BLaER1 (cell line): ENCODE measurements at regions not wholly inside any gene's neighbourhood (a gene's known extent, or its start where the extent isn't known, plus 50 kb on each side); places are given as distances from the start of the nearest gene placed in this dataset.
"Not testable (repeated sequence)": the region's sequence is repeated elsewhere in the genome, so short reads cannot be mapped to it uniquely, and the experiment has no call there.

ENCODE experiments used
- H3K27ac ChIP-seq: shearing (Covaris generic); formaldehyde crosslinking; 2 replicates; pipeline ENCODE4 v1.8.1; 2022
- H3K27me3 ChIP-seq: shearing (Covaris generic); formaldehyde crosslinking; 2 replicates; pipeline ENCODE4 v1.8.1; 2022
- H3K36me3 ChIP-seq: shearing (Covaris generic); formaldehyde crosslinking; 2 replicates; pipeline ENCODE4 v1.8.1; 2022
- H3K4me1 ChIP-seq: shearing (Covaris generic); formaldehyde crosslinking; 2 replicates; pipeline ENCODE4 v1.8.1; 2022
- H3K4me2 ChIP-seq: shearing (Covaris generic); formaldehyde crosslinking; 2 replicates; pipeline ENCODE4 v1.8.1; 2022
- H3K4me3 ChIP-seq: shearing (Covaris generic); formaldehyde crosslinking; 2 replicates; pipeline ENCODE4 v1.8.1; 2022
- H3K9ac ChIP-seq: shearing (Covaris generic); formaldehyde crosslinking; 2 replicates; pipeline ENCODE4 v1.8.1; 2022
- H3K9me3 ChIP-seq: shearing (Covaris generic); formaldehyde crosslinking; 2 replicates; pipeline ENCODE4 v1.8.1; 2022
- H4K20me1 ChIP-seq: shearing (Covaris generic); formaldehyde crosslinking; 2 replicates; pipeline ENCODE4 v1.8.1; 2022
- Cebpa-rat ChIP-seq: shearing (Covaris generic); IDR thresholded peaks from 2 replicates; pipeline ENCODE4 v1.8.1; 2022

DNA sequence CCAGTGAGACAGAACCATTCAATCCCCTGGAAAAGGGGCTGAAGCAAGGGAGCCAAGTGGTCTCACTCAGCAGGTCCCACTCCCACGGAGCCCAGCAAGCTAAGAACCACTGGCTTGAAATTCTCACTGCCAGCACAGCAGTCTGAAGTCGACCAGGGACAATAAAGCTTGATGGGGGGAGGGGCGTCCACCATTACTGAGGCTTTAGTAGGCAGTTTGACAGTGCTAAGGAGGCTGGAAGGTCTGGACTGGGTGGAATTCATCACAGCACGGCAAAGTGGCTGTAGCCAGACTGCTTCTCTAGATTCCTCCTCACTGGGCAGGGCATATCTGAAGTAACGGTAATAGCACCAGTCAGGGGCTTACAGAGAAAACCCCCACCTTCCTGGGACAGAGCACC, 105.4 kb upstream of the GORAB start:
- no peak for TF ChIP-seq Cebpa-rat

DNA sequence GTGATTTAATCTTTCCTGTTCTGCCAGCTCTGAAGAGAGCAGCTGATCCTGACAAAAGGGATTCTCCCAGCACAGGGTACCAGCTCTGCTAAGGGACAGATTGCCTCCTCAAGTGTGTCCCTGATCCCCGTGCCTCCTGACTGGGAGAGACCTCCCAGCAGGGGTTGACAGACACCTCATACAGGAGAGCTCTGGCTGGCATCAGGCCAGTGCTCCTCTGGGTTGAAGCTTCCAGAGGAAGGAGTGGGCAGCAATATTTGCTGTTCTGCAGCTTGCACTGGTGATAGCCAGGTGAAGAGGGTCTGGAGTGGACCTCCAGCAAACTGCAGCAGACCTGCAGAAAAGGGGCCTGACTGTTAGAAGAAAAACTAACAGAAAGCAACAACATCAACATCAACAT, 105.0 kb upstream of the GORAB start:
- not testable (repeated sequence) for H3K4me3 ChIP-seq, H3K27ac ChIP-seq, H3K36me3 ChIP-seq, H4K20me1 ChIP-seq, H3K27me3 ChIP-seq, H3K4me1 ChIP-seq, H3K4me2 ChIP-seq, H3K9ac ChIP-seq, H3K9me3 ChIP-seq

More for the DNA sequence above, 105.4 kb upstream of the GORAB start:
- no peaks in the 10 kb centered on the region for H3K27me3 ChIP-seq
- H3K36me3 ChIP-seq, result no peaks in the 10 kb centered on the region
- H4K20me1 ChIP-seq, result no peaks in the 10 kb centered on the region
- H3K27ac ChIP-seq, result no peak overlapping the region
- H3K9ac ChIP-seq, result no peak overlapping the region
- no peak overlapping the region for H3K4me3 ChIP-seq
- H3K4me2 ChIP-seq, result no peak overlapping the region
- H3K4me1 ChIP-seq, result no peaks in the 10 kb centered on the region
- no peaks in the 10 kb centered on the region for H3K9me3 ChIP-seq

DNA sequence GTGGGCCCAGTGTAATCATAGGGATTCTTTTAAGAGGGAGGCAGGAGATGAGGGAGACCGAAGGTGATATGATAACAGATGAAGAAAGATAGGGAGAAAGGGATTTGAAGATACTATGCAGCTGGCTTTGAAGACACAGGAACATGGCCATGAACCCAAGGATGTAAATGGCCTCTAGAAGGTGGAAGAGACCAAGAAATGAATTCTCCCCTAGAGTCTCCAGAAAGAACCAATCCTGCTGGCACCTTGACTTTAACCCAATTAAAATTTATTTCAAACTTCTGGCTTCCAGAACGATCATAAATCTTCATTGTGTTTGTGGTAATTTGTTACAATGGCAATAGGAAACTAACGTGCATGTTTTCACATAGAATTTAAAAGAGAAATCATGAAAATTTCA, 95.0 kb upstream of the GORAB start:
- Histone ChIP-seq H3K4me3 (no peak overlapping the region), H3K9me3 (no peaks in the 10 kb centered on the region), H3K27ac (no peak overlapping the region), H3K27me3 (no peaks in the 10 kb centered on the region), H3K9ac (no peak overlapping the region), H4K20me1 (no peaks in the 10 kb centered on the region), H3K36me3 (no peaks in the 10 kb centered on the region), H3K4me1 (no peaks in the 10 kb centered on the region), H3K4me2 (no peak overlapping the region)
- no peak for TF ChIP-seq Cebpa-rat

DNA sequence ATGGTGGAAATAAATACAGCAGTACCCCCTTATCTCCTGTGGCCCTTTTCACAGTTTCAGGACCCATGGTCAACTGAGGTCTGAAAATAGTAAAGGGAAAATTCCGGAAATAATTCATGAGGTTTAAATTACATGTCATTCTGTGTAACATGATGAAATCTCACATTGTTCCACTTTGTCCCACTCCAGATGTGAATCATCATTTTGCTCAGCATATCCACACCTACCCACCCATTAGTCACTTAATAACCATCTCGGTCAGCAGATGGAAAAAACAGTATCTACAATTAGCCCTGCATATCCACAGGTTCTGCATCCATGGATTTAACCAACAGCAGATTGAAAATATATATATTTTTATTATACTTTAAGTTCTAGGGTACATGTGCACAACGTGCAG, 86.9 kb upstream of the GORAB start:
- H3K4me2 ChIP-seq, result no peak overlapping the region
- no peak overlapping the region for H3K4me3 ChIP-seq

DNA sequence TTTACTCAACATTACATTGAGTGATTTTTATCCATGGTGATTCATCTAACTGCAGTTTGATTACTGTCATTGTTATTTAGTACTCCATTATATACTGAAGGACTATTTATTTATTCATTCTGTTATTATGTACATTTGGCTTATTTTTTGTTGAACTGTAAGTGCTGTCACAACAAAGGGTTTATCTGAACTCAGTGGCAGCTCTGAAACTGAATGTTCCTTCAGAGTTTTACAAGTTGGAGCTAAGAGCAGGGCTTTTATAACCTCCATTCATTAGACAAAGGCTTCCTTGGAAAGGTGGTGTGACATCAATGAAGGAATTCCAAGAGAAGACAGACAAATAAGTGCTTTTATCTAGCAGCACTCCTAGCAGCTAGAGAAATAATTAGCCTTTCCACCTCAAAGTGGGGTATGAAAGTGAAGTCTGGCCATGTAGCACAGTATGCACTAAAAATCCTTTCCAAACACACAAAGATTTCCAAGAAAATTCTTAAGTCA, 83.3 kb upstream of the GORAB start:
- Histone ChIP-seq H4K20me1 (no peaks in the 10 kb centered on the region), H3K9ac (no peak overlapping the region), H3K9me3 (no peaks in the 10 kb centered on the region), H3K36me3 (no peaks in the 10 kb centered on the region), H3K27me3 (no peaks in the 10 kb centered on the region), H3K27ac (no peak overlapping the region), H3K4me3 (no peak overlapping the region), H3K4me1 (no peaks in the 10 kb centered on the region), H3K4me2 (no peak overlapping the region)
- no peak for TF ChIP-seq Cebpa-rat

More for the DNA sequence above, 86.9 kb upstream of the GORAB start:
- no peaks in the 10 kb centered on the region for H3K4me1 ChIP-seq
- H4K20me1 ChIP-seq, result no peaks in the 10 kb centered on the region
- H3K27me3 ChIP-seq, result no peaks in the 10 kb centered on the region
- H3K36me3 ChIP-seq, result no peaks in the 10 kb centered on the region
- no peaks in the 10 kb centered on the region for H3K9me3 ChIP-seq
- no peak overlapping the region for H3K27ac ChIP-seq
- TF ChIP-seq Cebpa-rat, result no peak
- no peak overlapping the region for H3K9ac ChIP-seq

DNA sequence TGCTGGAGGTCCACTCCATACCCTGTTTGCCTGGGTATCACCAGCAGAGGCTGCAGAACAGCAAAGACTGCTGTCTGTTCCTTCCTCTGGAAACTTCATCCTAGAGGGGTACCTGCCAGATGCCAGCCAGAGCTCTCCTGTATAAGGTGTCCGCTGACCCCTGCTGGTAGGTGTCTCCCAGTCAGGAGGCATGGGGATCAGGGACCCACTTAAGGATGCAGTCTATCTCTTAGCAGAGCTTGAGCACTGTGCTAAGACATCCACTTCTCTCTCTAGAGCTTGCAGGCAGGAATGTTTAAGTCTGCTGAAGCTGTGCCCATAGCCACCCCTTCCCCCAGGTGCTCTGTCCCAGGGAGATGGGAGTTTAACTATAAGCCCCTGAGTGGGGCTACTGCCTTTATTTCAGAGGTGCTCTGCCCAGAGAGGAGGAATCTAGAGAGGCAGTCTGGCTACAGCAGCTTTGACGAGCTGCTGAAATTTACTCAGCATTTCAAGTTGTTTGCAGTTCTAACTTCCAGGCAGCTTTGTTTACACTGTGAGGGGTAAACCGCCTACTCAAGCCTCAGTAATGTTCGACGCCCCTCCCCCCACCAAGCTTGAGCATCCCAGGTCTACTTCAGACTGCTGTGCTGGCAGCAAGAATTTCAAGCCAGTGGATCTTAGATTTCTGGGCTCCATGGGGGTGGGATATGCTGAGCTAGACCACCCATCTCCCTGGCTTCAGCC, 74.5 kb upstream of the GORAB start:
- H3K27me3 ChIP-seq, H3K9ac ChIP-seq, H3K27ac ChIP-seq, H3K4me3 ChIP-seq, H4K20me1 ChIP-seq, H3K9me3 ChIP-seq, H3K4me2 ChIP-seq, H3K36me3 ChIP-seq, H3K4me1 ChIP-seq: not testable (repeated sequence)

DNA sequence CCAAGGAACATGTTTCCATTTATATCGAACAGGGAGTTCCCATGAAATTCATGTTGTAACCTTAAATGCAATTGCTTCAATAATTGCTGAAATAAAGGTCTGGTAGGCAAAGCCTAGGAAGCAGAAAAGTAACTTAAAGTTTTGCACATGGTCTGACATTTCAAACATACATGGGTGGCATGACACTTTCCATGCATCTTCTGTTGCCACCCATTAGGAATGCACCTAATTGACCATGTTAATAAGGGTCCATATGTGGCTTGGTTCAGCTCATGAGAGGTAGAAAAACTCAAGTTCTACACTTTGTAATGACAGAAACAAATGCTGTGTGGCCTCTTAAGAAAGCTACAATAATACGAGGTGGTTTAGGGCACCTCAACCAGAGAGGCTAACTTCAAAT, 72.0 kb upstream of the GORAB start:
- H4K20me1 ChIP-seq, result no peaks in the 10 kb centered on the region
- no peak overlapping the region for H3K4me3 ChIP-seq
- H3K9me3 ChIP-seq, result peaks cover 10% of the 10 kb centered on the region
- H3K27me3 ChIP-seq, result no peaks in the 10 kb centered on the region
- no peak overlapping the region for H3K27ac ChIP-seq
- peaks cover 11% of the 10 kb centered on the region for H3K4me1 ChIP-seq
- no peaks in the 10 kb centered on the region for H3K36me3 ChIP-seq
- H3K9ac ChIP-seq, result no peak overlapping the region
- no peak for TF ChIP-seq Cebpa-rat
- no peak overlapping the region for H3K4me2 ChIP-seq

DNA sequence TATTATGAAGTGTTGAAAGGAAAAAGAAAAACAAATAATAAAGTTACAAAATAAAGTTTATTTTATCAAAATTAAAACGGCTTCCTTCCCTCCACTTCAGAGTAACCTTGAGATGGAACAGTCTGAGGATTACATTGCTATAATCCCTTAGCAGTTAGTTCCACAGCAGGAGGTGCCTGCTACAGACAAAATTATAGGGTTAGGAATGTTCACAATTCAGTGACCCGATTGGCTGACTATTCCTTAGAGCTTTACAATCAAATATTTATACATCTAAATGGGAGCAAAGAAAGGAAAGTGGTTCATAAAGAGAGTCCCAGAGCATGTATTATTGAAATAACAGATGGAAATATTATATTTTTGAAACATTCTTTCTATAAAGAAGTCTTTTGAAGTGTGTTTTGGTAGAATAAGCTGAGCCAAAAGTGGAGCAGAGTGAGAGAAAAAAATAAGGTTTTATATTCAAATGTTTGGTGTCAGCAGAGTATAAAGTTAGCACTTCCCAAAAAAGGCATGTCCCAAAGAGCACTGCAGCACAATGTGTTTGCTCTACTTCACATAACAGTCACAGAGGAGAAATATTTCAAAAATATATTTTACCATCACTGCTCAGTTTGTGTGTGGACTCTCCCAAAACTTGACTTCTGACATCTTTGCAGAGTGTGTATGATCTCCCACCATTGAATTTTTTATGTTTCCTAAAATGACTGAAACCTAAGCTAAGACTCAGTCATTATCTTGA, 71.4 kb upstream of the GORAB start:
- H4K20me1 ChIP-seq, result no peaks in the 10 kb centered on the region
- H3K4me2 ChIP-seq, result no peak overlapping the region
- H3K9me3 ChIP-seq, result peaks cover 10% of the 10 kb centered on the region
- H3K4me3 ChIP-seq, result no peak overlapping the region
- no peak for TF ChIP-seq Cebpa-rat
- no peaks in the 10 kb centered on the region for H3K27me3 ChIP-seq
- no peak overlapping the region for H3K27ac ChIP-seq
- H3K4me1 ChIP-seq, result peaks cover 11% of the 10 kb centered on the region
- no peak overlapping the region for H3K9ac ChIP-seq
- H3K36me3 ChIP-seq, result no peaks in the 10 kb centered on the region

GRCh38 chr1:170461291-170461747, 70.6 kb upstream of the GORAB start:
- H3K9me3 ChIP-seq, result peaks cover 10% of the 10 kb centered on the region
- no peak overlapping the region for H3K4me3 ChIP-seq
- no peaks in the 10 kb centered on the region for H3K36me3 ChIP-seq
- H3K27ac ChIP-seq, result no peak overlapping the region
- H3K4me2 ChIP-seq, result peak overlapping the region; percentile 55; the same call in 1 of the 2 replicates
- H3K27me3 ChIP-seq, result no peaks in the 10 kb centered on the region
- no peak overlapping the region for H3K9ac ChIP-seq
- peaks cover 11% of the 10 kb centered on the region for H3K4me1 ChIP-seq
- H4K20me1 ChIP-seq, result no peaks in the 10 kb centered on the region
- TF ChIP-seq Cebpa-rat, result no peak

DNA sequence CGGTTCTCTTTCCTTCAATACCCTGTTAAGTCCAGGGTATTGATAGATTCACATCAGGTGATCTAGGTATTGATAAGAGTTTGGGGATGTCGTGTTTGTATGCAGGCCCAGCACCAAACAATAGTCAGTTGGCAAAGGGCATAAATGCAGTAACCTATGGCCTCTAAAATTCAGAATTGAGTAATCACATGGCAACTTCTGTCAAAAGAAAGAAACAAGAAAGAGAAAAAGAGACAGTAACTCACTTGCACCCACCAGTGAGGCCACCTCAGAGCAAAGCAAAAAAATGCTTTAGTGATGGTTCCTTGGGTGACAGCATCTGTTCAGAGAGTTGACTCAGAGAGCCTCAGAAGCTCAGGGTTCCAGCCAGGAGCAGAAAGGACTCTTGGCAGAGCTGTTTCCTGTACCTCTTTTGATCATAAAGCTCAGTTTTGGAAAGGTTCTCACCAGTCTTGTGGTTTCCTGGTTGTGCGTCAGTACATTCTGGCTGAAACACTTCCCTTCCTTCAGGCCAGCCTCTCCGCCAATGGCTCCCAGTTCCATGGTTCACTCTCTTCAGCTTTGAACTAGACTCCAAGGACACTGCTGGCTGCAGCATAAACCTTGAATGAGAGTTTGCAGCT, 70.1 kb upstream of the GORAB start:
- Histone ChIP-seq H3K9ac (no peak overlapping the region), H3K27ac (no peak overlapping the region), H3K4me2 (peak overlapping the region; percentile 55)

More for the DNA sequence above, 70.1 kb upstream of the GORAB start:
- Histone ChIP-seq H4K20me1 (no peaks in the 10 kb centered on the region), H3K9me3 (peaks cover 10% of the 10 kb centered on the region), H3K4me1 (peaks cover 11% of the 10 kb centered on the region), H3K27me3 (no peaks in the 10 kb centered on the region), H3K4me3 (no peak overlapping the region), H3K36me3 (no peaks in the 10 kb centered on the region)
- no peak for TF ChIP-seq Cebpa-rat
